Fibroblast of the aortic adventitia (primary cell): ENCODE measurements at regions not wholly inside any gene's neighbourhood (a gene's known extent, or its start where the extent isn't known, plus 50 kb on each side); places are given as distances from the start of the nearest gene placed in this dataset.
A peak's percentile ranks its signal among the peaks of the same experiment; 100 is the strongest.

Source experiments
- DNase-seq: peaks from one replicate; pipeline ENCODE4 v3.0.0-alpha.2; 2010; ENCODE audit warnings: low read depth
- H3K4me3 ChIP-seq: 2 replicates; pipeline ENCODE4 v1.5.1; 2011; ENCODE audit warnings: low read depth, mild to moderate bottlenecking, control low read depth, low read length, moderate library complexity
- TF ChIP-seq, protein P1 (sequence below): IDR thresholded peaks from 2 replicates; pipeline ENCODE4 v1.5.1; 2011; ENCODE audit warnings: mild to moderate bottlenecking, low read length, control low read depth, inconsistent platforms; ENCODE audit not compliant: insufficient read depth

DNA sequence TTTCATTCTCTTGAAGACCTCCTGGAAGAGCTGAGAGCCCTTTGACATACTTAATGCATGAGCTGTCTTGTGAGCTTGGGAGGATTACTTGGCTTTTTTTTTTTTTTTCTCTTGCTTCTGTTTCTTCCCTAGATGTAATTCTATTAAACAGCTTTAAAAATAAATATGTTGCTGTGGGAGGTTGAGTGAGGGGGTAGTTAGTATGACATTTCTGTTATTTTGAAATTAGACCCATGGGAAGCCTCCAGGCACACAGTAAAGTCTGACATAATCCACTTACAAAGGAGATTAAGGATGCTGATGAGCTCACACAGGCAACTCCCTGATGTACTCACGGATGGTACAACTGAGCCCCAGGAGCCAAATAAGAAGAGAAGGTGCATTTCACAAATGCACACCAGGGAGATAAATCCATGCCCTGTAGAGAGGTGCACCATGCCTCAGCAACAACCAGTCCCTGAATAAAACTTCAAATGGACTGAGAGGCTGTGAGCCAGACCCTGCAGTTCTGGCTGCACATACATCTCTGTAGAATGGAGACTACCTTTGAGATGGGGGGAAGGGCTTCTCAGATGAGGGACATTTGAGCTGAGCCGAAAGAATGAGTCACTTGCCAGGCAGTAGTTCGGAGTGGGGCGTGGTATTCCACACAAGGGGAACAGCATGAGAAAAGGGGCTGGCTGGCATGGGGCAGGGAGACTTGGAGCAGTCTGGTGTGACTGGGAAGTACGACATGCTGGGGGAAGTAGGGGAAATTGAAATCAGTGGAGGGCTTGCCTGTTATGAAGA, 68.7 kb downstream of the ACTL7B start:
- TF ChIP-seq, protein P1, sequence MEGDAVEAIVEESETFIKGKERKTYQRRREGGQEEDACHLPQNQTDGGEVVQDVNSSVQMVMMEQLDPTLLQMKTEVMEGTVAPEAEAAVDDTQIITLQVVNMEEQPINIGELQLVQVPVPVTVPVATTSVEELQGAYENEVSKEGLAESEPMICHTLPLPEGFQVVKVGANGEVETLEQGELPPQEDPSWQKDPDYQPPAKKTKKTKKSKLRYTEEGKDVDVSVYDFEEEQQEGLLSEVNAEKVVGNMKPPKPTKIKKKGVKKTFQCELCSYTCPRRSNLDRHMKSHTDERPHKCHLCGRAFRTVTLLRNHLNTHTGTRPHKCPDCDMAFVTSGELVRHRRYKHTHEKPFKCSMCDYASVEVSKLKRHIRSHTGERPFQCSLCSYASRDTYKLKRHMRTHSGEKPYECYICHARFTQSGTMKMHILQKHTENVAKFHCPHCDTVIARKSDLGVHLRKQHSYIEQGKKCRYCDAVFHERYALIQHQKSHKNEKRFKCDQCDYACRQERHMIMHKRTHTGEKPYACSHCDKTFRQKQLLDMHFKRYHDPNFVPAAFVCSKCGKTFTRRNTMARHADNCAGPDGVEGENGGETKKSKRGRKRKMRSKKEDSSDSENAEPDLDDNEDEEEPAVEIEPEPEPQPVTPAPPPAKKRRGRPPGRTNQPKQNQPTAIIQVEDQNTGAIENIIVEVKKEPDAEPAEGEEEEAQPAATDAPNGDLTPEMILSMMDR = no peak
- peak; percentile 8 for DNase-seq
- no peak overlapping the region for H3K4me3 ChIP-seq

- no peak for DNase-seq
- TF ChIP-seq, protein P1 = no peak
- no peak overlapping the region for H3K4me3 ChIP-seq
These were observed 69.5 kb downstream of the ACTL7B start for GRCh38 chr9:108786322-108786721.

GRCh38 chr9:108784998-108785397, 70.8 kb downstream of the ACTL7B start:
- no peak overlapping the region for H3K4me3 ChIP-seq
- DNase-seq = peak; percentile 68
- TF ChIP-seq, protein P1 = no peak

DNA sequence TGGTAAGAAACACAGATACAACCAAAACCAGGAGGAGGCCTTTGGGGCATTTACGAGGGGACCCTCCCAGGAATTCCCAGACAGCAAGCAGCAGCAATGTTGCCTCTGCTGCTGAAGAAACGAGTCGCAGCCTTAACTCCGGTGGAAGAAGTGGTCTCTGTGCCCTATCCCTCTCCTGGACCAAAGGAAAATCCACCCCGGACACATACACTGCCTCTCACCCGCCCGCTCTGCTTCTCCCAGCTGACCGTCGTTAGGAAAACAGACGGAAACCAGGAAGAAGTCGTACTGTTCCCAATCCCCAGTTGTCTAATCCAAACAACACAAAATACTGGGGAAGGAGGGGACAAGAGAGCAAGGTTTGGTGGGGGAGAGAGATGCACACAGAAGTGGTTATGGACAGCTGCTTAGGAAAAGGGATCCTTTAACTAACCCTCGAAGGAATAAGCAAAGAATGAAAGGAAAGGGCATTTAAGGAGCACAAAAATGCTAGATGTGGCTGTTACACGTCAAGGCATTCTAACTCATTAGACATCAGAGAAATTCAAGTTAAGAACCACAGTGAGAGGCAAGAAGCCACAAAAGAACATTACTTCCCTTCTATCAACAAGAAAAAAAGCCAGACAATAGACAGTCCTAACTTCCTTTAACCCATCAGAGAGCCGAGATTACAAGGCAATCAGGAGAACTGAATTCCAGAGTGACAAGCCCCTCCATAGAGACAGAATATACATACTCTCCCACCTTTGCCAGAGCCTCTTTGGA, 71.9 kb downstream of the ACTL7B start:
- no peak overlapping the region for H3K4me3 ChIP-seq
- TF ChIP-seq, protein P1 = no peak
- DNase-seq = no peak

GRCh38 chr9:108783326-108783725, 72.5 kb downstream of the ACTL7B start:
- DNase-seq = no peak
- no peak overlapping the region for H3K4me3 ChIP-seq
- TF ChIP-seq, protein P1 = no peak

DNA sequence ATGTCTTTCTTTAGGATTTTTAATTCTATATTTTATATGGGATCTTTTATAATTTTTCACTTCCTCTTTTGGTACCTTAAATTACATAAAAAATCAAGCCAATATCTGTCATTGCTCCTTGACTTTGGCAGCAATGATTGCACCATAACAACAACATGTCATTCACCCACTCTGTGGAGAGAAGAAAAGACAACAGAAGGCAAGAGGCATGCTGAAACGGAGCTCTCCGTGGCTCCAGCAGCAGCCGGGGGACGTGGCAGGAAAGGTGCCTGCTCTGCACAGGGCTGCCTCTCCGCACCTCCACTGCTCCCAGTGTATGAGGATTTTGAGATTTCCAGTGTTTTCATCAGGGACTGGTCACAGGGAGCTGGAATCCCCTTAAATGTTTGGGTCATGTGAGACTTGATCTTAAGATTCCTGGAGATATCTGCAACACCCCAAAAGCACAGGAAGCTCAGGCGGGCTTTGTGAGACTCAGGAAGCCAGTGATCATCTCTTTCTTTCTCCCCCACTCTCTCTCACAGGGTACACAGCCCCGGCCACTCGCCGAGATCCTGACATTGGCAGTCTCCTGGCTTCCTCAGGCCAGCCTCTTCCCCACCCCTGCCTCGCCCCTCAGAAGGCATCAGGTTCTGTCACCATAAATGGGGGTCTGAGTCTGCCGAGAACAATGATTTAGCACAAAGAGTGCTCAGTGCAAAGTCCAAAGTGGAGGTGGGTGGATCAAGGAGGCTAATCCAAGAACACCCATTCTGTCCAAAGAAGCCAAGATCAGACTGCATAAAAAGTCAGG, 74.6 kb downstream of the ACTL7B start:
- TF ChIP-seq, protein P1 = no peak
- H3K4me3 ChIP-seq = no peak overlapping the region
- no peak for DNase-seq
